NCI-H526 treated with DMSO at 0.1 percent for 48 hours (cell line): ENCODE measurements at regions not wholly inside any gene's neighbourhood (a gene's known extent, or its start where the extent isn't known, plus 50 kb on each side); places are given as distances from the start of the nearest gene placed in this dataset.

Experiments used
- DNase-seq: peaks from one replicate; lab custom pipeline; 2025; lab: John Stamatoyannopoulos, UW

DNA sequence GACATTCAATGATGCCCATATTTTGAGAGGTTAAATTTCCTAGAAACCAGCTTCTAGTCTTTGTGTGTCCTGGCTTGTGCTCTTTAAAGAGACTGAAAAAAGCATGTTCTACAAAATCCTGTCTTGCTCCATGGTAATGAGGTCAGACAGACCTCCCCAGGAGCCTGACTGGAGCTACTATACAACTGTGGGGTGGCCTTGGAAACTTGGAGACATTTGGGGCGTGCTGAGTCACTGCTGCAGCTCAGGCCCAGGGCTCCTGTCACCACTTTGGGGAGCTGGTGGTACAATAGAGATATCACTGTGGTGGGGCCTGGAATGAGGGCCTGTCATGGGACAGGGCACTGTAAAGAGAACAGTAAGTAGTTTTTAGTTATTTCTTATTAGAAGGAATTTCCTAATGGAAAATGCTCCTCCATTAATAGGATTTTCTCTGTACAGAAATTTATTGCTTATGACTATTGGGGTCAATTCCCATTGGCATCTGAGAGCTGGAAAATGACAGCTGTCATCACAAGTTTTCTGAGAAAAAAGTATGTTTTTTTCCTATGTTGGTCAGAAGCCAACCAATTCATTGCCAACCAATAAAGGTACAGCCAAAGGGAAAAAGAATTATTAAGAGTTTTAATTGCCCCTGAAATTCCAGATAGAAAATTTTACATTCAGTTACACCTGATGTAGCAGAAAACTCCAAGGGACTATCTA lies 207.4 kb upstream of the JADE1 start:
- DNase-seq = no peak

DNA sequence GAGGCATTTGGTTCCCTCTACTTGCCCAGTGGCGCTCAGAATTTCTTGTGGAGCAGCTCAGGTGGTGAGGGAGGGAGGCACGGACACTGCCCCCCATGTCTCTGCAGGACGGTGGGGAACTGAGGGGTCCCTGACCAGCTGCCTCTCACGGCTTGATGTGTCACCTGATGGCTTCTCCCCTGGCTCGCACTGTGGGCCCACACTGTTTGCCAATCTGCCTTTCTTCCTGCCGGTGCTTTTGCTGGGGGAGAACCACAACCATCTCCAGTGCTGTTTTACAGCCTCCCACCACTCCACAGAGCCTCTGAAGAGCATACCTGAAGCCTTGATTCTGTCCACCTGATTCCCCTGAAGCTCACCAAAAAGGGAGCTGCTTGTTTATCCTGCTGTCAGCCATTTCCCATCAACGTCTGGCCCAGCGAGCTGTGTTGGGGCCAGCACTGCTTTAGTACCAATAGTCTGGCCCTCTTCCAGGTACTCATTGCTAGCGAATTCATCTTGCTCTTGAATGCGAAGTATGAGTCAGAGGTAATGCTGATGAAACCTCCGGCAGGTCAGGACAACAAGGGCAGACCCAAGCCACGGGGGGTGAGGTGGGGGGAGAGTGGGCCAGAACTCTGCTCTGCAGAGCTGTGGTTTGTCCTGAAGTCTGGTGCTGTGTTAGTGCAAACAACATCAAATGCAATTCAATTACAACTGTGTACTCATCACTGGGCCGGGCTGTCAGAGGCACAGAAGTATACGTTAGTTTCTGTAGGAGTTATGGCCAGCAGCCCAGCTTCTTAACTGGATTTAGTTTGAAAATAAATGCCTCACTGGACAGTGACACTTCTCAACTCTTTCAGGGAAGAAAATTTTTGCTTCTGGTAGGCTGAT lies 208.3 kb upstream of the JADE1 start:
- no peak for DNase-seq

DNA sequence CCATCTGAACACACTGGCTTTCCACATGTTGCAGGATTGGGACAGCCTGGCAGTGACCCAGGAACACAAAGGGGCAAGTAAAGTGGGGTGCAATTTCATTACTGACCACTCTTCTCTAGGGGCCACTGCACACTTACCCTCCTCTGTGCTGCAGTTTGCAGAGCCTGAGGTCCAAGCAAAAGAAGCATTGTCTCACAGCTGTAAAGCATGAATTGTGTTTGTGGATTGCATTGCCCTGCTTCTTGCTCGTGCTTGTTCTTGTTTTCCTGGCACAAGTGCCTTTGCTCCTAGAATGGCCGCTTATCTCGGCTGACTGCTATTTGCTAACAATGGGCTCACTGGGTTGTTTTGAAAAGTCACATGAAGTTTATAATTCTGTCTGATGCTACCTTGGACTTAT lies 209.1 kb upstream of the JADE1 start:
- no peak for DNase-seq

DNA sequence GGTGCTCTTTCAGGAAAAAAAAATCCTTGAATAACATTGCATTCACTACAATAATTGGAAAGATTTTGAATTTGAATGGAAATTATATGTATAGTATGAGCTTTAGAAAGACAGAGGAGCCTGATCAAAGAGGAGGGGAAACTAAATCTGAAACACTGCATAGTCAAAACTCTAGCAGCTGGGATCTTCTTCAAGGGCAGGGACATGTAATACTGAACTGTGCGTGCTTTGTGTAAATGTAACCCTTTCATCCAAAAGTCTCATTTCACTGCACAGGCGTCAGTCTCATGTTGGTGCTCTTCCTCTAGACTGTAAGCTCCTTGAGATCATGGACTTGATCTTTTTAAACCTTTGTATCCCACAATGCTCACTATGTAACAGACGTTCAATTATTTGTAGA lies 212.0 kb upstream of the JADE1 start:
- DNase-seq = peak; percentile 40

DNA sequence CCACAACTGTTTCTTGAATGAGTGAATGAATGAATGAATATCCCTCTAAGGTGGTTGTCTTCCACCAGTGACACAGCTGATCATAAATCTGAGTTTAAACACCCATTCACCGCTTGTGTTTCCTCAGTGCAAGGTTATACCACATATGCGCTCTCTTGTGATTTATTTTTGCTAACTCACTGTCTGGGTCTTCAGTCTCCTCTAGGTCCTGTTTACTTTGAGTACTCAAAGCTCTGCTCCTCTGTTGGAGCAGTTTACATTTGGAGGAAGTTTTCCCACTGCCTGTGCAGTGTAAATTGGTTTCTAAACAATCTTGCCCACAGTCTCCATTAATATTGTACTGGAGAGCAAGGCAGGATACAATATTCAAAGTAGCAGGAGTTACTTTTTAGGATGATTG lies 212.6 kb upstream of the JADE1 start:
- DNase-seq = no peak

DNA sequence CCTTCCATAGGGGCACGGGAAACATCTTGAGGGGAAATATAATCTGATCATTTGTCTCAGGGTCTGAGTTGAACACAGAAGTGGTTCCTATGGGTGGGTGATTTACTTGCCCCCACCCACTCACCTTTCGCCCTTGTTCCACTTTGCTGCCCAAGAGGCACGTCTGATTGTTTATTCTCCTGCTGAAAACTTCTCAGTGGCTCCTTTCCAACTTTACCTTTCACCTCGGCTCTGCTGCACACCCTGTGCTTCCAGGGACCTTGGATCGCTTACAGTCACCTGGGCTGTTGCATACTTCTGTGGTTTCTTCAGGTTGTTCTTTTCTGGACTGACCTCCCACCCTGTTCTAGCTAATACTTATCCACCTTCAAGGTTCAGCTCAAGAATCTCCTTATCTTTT lies 213.4 kb upstream of the JADE1 start:
- DNase-seq = no peak

DNA sequence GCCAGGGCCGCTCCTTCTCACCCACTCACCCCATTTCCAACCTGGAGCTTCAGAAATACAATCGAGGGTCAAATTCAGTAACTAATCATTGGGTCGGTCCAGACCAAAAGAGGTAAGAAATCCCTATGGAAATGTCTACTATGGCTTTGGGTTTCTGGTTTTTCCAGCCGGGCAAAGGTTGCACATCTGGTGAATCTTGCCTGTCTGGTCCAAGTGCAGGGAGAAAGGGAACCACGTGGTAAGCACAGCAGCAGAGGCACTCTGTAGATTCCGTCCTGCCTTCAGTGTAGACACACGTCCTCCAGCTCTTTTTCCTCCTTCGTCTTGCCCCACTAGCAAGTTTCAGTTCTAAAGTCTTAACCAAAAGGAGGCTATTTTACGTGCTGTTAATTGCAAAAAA lies 218.0 kb upstream of the JADE1 start:
- DNase-seq = no peak

DNA sequence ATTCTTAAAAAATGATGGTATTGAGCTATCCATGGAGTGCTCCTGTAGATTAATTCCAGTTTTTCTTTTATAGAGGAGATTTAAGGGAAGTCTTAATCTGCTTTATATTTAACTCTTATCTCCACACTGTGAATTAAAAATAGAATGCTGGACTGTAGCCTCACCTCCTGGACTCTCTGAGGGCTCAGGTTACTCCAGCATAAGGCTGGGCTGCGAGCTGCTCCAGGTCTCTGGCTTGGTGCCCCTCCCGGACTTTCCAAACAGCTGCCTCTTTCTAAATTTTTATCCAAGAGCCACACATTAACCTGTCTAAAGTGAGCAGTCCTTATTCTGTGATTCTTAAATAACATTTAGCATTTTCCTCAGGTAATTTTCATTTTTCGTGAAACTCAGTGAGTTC lies 218.7 kb upstream of the JADE1 start:
- DNase-seq = no peak

DNA sequence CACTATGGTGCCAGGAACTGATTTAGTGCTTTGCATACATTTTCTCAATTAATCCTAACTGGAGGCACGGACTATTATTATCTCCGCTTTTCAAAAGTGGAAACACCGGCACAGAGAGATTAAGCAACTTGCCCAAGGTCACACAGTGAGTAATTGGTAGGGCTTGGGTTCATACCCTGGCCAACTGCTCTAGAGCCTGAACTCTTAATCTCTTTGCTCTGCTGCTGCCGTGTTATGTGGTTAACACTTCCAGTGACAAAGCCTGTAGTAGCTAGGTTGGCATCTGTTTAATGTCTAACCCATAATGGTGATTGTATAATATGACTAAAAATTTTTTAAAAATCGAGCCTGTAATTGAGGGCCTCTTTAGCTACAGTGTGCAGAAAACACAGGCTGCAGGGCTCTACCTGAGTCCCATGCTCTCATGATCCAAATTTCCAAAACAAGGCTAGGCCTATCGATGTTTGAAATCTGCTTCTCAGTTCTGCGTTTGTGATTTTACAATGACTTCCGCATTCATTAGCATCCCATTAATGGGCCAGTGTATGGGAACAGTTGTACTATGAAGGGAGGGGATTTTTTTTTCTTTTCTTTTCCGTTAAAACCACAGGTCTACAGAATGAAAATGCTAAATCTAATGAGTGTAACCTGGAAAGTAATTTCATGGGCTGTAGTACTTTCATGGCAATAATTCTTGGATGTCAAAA lies 219.3 kb upstream of the JADE1 start:
- DNase-seq = peak; percentile 36

DNA sequence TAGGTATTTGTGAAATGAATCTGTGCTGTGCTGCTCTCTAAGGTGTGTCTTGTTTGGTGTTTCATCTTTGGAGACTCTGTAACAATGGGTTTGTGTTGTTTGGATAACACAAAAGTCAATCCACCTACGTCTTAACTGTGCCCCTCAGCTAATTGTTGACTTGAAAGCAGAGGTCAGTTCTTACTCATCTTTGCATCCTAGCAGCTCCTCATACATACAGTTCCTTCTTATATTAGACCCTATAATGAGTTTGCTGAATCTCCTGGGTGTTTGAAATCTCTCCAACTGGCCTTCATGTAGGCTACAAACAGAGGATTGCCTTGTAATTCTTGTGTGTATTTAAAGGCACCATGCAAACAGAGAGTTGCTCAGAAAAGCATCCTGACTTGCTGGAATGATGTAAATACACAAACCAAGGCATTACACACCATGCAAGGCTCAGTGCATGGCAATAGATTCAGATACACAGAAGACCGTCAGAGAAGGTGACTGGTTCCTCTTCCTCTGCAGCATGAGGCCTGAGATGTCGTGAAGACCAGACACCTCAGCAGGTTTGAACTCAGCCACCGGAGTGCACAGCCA lies 220.0 kb upstream of the JADE1 start:
- no peak for DNase-seq

DNA sequence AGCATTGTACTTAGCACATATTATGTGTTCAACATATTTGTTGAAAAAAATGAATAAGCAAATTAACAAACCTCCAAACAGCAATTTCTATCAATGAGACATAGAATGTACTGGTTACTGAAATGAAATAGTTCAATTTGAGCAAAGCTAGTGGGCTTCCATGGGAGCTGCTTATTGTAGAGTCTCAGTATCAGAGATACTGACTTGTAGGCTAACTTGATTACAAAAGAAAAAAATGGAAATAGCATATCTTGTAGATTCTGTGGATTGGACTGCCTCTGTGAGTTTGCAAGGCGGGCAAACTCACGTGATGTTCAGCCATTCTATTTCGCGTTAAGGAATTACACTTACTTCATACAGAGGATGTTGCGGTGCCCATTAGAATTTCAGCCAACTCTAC lies 222.1 kb upstream of the JADE1 start:
- DNase-seq = no peak

DNA sequence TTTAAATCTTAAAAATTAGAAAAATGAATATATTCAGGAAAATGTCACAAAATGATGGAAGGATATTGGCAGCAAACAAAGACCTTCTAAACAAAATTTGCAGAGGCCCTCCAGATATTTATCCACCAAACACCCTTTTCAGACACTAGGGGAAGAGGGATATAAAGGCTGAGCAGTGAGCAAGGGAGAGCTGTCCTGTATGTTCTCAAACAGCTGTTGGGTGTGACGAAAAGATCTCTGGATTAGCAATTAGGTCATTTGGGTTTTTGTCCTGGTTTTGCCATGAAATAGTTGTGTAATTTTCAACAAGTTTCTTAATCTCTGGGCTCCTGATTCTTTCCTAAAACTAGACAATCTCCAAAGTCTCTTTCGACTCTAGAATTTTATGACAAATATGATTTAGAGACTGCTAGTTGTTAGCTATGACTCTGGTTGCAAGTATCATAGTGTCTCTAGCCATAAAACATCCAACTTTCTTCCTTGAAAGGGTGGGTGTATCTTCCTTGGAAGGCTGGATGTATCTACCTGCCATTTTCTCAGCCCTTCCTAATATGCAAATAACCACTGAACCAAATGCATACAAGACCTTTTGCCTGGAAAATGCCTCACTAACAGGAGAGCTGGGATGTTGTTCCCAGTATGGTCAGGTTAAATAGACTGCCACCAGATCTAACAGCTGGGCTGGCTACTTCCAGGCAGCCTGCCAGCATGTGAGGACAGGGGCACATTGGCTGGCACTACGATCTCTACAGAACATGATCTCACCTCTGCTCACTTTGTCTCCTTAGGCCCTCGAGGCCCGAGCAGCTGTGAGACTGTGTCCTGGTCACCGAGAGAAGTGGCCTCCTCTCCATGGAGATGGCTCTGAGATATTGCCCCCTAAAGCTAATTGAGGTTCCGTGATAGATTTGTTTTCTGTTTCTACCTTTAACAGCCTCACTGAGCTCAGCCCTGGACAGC lies 225.5 kb upstream of the JADE1 start:
- no peak for DNase-seq

DNA sequence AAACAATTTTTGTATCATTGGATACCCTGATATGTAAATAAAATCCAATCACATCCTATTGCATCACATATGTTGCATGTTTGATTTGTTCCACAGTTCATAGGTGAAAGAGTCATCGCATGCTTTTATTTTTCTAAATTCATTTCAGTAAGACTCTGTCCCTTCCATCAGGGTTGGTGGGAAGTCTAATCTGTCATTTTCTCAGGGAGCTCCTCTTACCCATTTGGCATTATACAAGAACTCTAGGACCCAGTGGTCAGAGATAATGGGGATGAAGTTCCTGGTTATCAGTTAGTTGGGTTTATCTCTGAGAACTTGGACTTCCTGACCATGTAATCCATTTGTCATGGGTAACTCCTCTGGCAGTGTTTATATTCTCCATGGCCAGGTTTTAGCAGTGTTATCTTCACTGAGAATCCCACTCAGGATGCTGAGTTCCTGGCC lies 227.1 kb upstream of the JADE1 start:
- DNase-seq = no peak

DNA sequence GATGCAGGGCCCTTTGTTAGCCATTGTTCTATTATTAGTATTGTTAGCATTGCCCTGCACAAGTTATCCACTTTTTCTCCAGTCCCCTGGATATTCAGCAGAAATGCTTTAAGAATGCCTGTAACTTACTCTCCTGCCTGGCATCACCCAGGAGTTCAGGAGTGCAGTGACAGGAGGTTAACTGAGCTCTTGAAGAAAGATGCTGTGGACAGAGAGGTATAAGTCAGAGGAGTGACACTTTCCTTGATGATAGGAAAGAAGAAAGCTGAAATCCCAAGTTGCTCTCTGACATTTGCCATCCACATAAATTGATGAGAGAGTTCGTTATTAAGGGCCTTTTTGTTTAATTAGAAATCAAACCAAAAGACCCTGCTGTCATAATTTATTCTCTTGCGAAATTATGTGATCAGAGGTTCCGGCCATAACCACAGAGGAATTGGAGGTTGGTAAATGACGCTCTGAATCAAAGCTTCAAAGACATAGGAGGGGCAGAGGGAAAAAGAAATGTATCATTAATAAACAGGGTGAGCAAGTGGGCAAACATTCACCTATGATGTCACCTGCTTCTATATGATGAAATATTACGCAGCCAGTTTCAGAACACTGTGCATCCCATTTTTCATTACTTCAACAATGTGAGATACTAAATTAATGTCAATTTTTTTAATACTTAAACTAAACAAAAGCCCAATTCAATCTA lies 230.2 kb upstream of the JADE1 start:
- no peak for DNase-seq

DNA sequence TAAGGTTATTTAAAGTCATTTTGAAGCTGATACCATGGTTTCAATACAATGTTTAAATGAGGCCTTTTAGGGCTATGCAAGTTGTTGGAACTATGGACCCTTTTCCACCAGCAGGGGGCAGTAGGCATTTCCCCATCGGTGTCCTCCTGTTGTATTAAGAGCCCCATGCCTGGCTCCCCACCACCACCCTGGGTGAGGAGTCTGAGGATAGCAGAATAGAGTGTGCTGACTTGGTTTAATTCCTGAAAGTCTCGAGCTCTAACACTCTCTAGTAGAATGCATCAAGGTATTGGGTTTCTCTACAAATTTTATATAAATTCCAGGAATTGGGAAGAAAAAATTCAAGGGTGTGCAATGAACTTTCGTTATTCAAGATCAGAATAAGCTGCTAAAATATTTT lies 234.8 kb upstream of the JADE1 start:
- DNase-seq = peak; percentile 18

DNA sequence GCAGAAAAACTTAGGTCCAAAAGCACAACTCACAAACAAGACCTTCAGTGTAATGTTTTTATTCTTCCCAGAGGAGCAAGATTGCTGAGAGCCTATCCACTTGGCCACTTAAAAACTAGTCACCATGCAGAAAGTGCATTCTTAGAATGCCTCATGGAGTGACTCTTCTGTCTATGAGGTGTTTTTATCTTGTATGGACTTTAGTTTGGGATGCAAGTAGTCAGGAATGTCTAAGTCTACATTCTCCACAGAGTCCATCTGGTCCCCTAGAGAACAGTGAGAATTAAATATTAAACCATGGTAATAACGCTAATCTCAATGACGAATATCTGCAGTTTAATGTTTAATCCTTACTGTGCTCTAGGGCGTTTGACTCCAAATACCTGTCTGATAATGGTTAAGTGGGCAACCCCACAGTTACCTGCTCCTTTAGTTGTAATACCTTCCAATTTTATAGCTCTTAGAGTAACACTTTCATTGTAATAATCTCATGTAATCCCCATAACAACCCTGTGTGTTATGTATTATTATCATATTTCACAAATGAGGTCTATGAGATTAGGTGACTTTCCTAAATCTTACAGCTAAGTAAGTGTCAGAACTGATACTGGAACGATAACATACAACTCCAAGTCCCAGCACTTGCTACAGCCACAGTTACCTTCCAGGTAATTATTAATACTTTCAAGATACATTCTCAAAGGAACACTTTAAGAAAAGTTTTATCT lies 235.6 kb upstream of the JADE1 start:
- DNase-seq = no peak

DNA sequence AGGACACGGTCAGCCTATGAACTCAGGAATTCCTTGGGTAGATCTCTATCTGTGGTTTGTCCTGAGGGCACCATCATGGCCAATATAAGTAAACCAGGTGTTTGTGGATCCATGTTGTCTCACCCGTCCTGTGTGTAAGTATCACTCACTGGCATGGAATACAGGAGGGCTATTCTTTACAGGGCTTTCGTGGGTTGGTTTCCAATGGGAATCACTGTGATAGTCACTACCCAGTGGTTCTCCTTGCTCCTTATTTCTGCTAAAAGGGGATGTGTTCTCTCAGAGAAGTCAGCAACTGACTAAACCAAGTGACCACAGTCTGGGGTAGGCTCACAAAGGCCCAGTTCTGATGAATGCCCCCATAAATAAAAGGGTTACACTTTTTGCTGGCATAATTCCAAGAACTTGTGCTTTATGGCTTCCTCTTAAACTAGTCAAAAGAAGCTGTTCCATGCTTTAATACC lies 236.7 kb upstream of the JADE1 start:
- no peak for DNase-seq

DNA sequence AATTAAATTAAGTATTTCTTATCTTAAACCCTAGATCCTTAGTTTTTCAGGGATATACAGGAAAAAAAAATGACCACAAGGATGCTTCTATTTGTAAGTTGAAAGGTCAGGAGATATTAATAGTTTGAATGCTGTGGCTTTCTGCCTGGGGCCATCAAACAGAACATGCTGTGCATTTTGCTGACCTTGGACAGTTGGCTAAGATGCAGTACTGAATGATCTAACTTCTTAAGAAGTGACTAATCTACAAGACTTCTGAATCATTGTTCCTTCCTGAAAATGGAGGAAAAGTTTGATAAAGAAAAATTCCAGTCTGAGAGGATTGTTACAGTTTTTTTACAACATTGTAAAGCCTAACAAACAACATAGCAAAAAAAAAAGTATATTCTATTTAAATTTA lies 237.8 kb upstream of the JADE1 start:
- DNase-seq = no peak

DNA sequence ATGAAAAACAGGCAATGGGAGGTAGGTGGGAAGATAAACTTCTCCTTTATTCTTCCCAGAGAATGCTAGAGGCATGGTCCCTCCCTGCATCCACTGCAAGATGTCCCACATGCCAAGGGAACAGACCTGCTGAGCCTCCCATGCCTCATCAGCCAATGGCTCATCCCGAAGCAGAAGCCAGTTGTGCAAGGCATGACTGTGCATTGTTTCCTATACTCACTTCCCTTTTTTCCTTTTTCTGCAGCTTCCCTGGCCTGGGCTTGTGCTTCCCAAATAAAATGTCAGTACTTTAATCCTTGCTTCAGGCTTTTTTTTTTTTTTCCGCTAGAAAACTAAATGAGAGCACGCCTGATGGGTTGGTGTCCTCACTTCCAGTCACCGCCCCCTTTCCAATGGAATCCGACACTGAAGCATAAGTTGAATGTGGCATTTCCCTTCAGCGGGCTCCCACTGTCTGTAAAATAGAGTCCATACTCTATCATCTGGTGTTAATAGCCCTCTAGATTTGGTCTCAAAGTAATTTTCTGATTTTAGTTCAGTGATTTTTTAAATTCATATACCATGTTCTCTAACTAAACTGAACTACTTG lies 239.0 kb upstream of the JADE1 start:
- DNase-seq = no peak

DNA sequence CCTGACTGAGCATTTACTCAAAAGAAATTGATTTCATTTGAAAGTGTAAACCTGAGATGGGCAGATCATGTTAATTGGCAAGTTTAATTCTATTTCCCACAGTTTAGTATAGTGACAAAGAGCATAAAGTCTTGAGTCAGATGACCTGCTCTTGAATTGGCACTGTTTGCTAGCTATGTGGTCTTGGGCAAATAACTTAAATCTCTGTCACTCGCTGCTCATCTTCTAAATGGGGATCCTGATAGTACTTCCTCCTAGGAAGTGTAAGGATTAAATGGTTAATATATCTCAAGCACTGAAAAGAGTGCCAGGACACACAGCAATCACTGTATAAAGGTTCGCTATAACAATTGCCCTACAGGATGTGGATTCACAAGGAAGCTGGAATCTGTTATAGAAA lies 242.8 kb upstream of the JADE1 start:
- no peak for DNase-seq
